Heart right ventricle (tissue), 16 donors: ENCODE measurements at regions not wholly inside any gene's neighbourhood (a gene's known extent, or its start where the extent isn't known, plus 50 kb on each side); places are given as distances from the start of the nearest gene placed in this dataset.

Experiments used
- ATAC-seq, 8 donors: fragments of 200-7000 bp; cut with Tn5 transposase; one replicate each; pipeline ENCODE4 v1.9.1; 2020; ENCODE audit warnings: mild to moderate bottlenecking in 8 of 8, moderate library complexity in 8 of 8, moderate number of reproducible peaks in 1 of 8
- DNase-seq, 2 donors: peaks; one replicate each; pipeline ENCODE4 v3.0.0-alpha.2; 2020
- H3K27ac ChIP-seq, 10 donors: fragments of 200-600 bp; sonication (generic) in 2 of 10; one replicate each; pipeline versions ENCODE4 v1.5.0 to v1.8.0; 2020 to 2022; ENCODE audit warnings: mild to moderate bottlenecking in 3 of 10
- H3K27me3 ChIP-seq, 7 donors: fragments of 200-600 bp; one replicate each; pipeline ENCODE4 v1.8.0; 2021 to 2022; ENCODE audit warnings: mild to moderate bottlenecking in 2 of 7
- H3K36me3 ChIP-seq, 9 donors: fragments of 200-600 bp; sonication (generic) in 1 of 9; one replicate each; pipeline versions ENCODE4 v1.5.0 to v1.8.0; 2020 to 2022; ENCODE audit warnings: mild to moderate bottlenecking in 2 of 9
- H3K4me1 ChIP-seq, 9 donors: fragments of 200-600 bp; sonication (generic) in 1 of 9; one replicate each; pipeline versions ENCODE4 v1.5.0 to v1.8.0; 2020 to 2022; ENCODE audit warnings: mild to moderate bottlenecking in 4 of 9
- H3K4me3 ChIP-seq, 10 donors: fragments of 200-600 bp; sonication (generic) in 2 of 10; one replicate each; pipeline versions ENCODE4 v1.5.0 to v1.8.0; 2020 to 2022; ENCODE audit warnings: mild to moderate bottlenecking in 7 of 10, moderate library complexity in 2 of 10
- H3K9me3 ChIP-seq, 11 donors: fragments of 200-600 bp in 10 of 11; sonication (generic) in 2 of 11; one replicate each; pipeline versions ENCODE4 v1.5.0 to v1.8.0; 2013 to 2022; ENCODE audit warnings: mild to moderate bottlenecking in 2 of 11, control low read depth in 1 of 11, moderate library complexity in 1 of 11
- CTCF ChIP-seq, 9 donors: fragments of 200-600 bp; sonication (generic) in 2 of 9; IDR thresholded peaks; one replicate each; pipeline versions ENCODE4 v1.5.0 to v1.8.0; 2021 to 2022; ENCODE audit warnings: antibody characterized with exemption in 9 of 9, mild to moderate bottlenecking in 5 of 9, moderate library complexity in 1 of 9
- WGBS, 2 donors: extraction: QIAGEN DNeasy Blood & Tissue Kit; methylation state at CpG; one replicate each; pipeline ENCODE4 v1.1.7; 2013; ENCODE audit warnings: inconsistent platforms in 1 of 2; 5-methylcytosine and 5-hydroxymethylcytosine counted together
- intact Hi-C, 10 donors: fragments of 100-400 bp; cut with DNase I; formaldehyde crosslinking; loops; one replicate each; pipeline versions ENCODE4 v1.11.1 to v1.14.2; 2022
- donor health status: Arrhythmogenic right ventricular cardiomyopathy.
- donor health status: ischemic (EF 13 %, LVEDD 7.1; RV severe dilation, severe dysfunction).
- donor health status: healthy with polysubstance abuse.
- donor health status: DM: no; HTN: yes; CAD: no.
- donor health status: DM: no; HTN: no; CAD: no.
- donor health status: ischemic (EF 25% LVEDD 6.9; RV normal size, moderate dysfunction).
- donor health status: ischemic (EF 25% LVEDD 5.7; RV mildly dilated, moderate dysfunction).
- donor health status: healthy.
- donor health status: DM: yes; HTN: yes; CAD: no.
- donor health status: Ischemic cardiomyopathy.
- donor health status: ischemic (EF 35%, LVEDD 5.7; RV mildly dilated, moderate dysfunction).
- donor health status: nonischemic (EF 11% LVEDD 7.7; RV severe dilation, severe dysfunction).
- donor health status: DM: yes; HTN: yes; CAD: no.
- donor health status: PGD.
- donor health status: ischemic (EF 29% LVEDD 5.4; RV normal size, mild dysfunction).
- donor health status: nonischemic (EF 23%, LVEDD 6.1; RV moderate dilation, normal function).

GRCh38 chr7:115494529-115495147, 535.9 kb downstream of the TFEC start:
- Histone ChIP-seq H3K36me3 (no peaks in the 10 kb centered on the region), H3K27ac (no peak overlapping the region), H3K27me3 (peaks cover 0 to 12% (median 4%) of the 10 kb centered on the region in 7 donors), H3K9me3 (no peaks in the 10 kb centered on the region), H3K4me1 (no peaks in the 10 kb centered on the region), H3K4me3 (no peak overlapping the region)
- DNase-seq, result no peak
- TF ChIP-seq CTCF (IDR thresholded peaks at IDR 0.05), result no peak
- intact Hi-C loops, result loop anchor here in 1 of 10 donors (5.0 kb wide), 1 partner anchor 48 kb away; no protein-coding TSS in a partner anchor
- 52 to 62% methylated on average over 5 of the region's 5 CpGs for WGBS, 2 donors
- ATAC-seq, result no peak

- Histone ChIP-seq H3K4me3 (no peak overlapping the region), H3K27ac (no peak overlapping the region)
Measured at GRCh38 chr7:115493381-115493780, 537.2 kb downstream of the TFEC start.

GRCh38 chr7:115491744-115492380, 538.7 kb downstream of the TFEC start:
- no peaks in the 10 kb centered on the region for H3K36me3 ChIP-seq
- H3K27ac ChIP-seq, result no peak overlapping the region
- no peak for ATAC-seq
- H3K9me3 ChIP-seq, result no peaks in the 10 kb centered on the region
- intact Hi-C loops, result loop anchor here in 1 of 10 donors (5.0 kb wide), 1 partner anchor 50 kb away; no protein-coding TSS in a partner anchor
- no peak overlapping the region for H3K4me3 ChIP-seq
- WGBS, 2 donors, result 72 to 82% methylated on average over 4 of the region's 4 CpGs
- H3K4me1 ChIP-seq, result no peaks in the 10 kb centered on the region
- DNase-seq, result no peak
- peaks cover 0 to 12% (median 4%) of the 10 kb centered on the region in 7 donors for H3K27me3 ChIP-seq
- TF ChIP-seq CTCF (IDR thresholded peaks at IDR 0.05), result no peak

More at GRCh38 chr7:115493381-115493780, 537.2 kb downstream of the TFEC start:
- DNase-seq, result no peak
- H3K4me1 ChIP-seq, result no peaks in the 10 kb centered on the region
- peaks cover 0 to 12% (median 4%) of the 10 kb centered on the region in 7 donors for H3K27me3 ChIP-seq
- WGBS, 2 donors, result 74 to 82% methylated on average over 3 of the region's 3 CpGs
- no peak for ATAC-seq
- no peak for TF ChIP-seq CTCF (IDR thresholded peaks at IDR 0.05)
- H3K36me3 ChIP-seq, result no peaks in the 10 kb centered on the region
- intact Hi-C loops, result loop anchor here in 1 of 10 donors (5.0 kb wide), 1 partner anchor 49 kb away; no protein-coding TSS in a partner anchor
- no peaks in the 10 kb centered on the region for H3K9me3 ChIP-seq

GRCh38 chr7:115479448-115479847, 551.1 kb downstream of the TFEC start:
- no peak for TF ChIP-seq CTCF (IDR thresholded peaks at IDR 0.05)
- peaks cover 0 to 17% (median 0%) of the 10 kb centered on the region in 9 donors for H3K4me1 ChIP-seq
- no peak overlapping the region for H3K4me3 ChIP-seq
- H3K9me3 ChIP-seq, result no peaks in the 10 kb centered on the region
- intact Hi-C loops, result loop anchor here in 7 of 10 donors (5.0 to 10.0 kb wide), 2 partner anchors 612 to 615 kb away; no protein-coding TSS in a partner anchor
- 100% methylated on average over 1 of the region's 1 CpG; no CpG with 5 or more reads in 1 of the 2 donors for WGBS, 2 donors
- DNase-seq (no peak), ATAC-seq (no peak)
- H3K27ac ChIP-seq, result no peak overlapping the region
- H3K36me3 ChIP-seq, result no peaks in the 10 kb centered on the region
- H3K27me3 ChIP-seq, result peaks cover 0 to 50% (median 29%) of the 10 kb centered on the region in 7 donors
